Small intestine (tissue), 7 donors: ENCODE measurements at regions not wholly inside any gene's neighbourhood (a gene's known extent, or its start where the extent isn't known, plus 50 kb on each side); places are given as distances from the start of the nearest gene placed in this dataset.

Experiments used
- DNase-seq, 2 donors: peaks; one replicate each; pipeline versions ENCODE4 v3.0.0 to v3.0.0-alpha.2; 2013
- FAIRE-seq: peaks from 2 replicates; lab custom pipeline; 2012; peaks lifted over from hg19 to GRCh38; lab: Jason Lieb, UNC
- H3K27ac ChIP-seq, 3 donors: one replicate each; pipeline ENCODE4 v1.5.1; 2013; ENCODE audit warnings: low read length in 2 of 3, mild to moderate bottlenecking in 2 of 3, control low read depth in 1 of 3, inconsistent platforms in 1 of 3, low read depth in 1 of 3, moderate library complexity in 1 of 3
- H3K27me3 ChIP-seq, 3 donors: one replicate each; pipeline ENCODE4 v1.6.1; 2013; ENCODE audit warnings: low read length in 3 of 3, inconsistent platforms in 1 of 3; ENCODE audit not compliant: control insufficient read depth in 3 of 3, insufficient read depth in 3 of 3
- H3K36me3 ChIP-seq, 3 donors: one replicate each; pipeline ENCODE4 v1.6.1; 2013; ENCODE audit warnings: low read length in 3 of 3, inconsistent platforms in 1 of 3, low read depth in 1 of 3, mild to moderate bottlenecking in 1 of 3, moderate library complexity in 1 of 3; ENCODE audit not compliant: control insufficient read depth in 3 of 3, insufficient read depth in 2 of 3
- H3K4me1 ChIP-seq, 3 donors: one replicate each; pipeline ENCODE4 v1.6.1; 2013; ENCODE audit warnings: low read length in 2 of 3, inconsistent platforms in 1 of 3, low read depth in 1 of 3, mild to moderate bottlenecking in 1 of 3, moderate library complexity in 1 of 3; ENCODE audit not compliant: control insufficient read depth in 3 of 3, insufficient read depth in 2 of 3
- H3K4me3 ChIP-seq, 3 donors: one replicate each; pipeline ENCODE4 v1.5.1; 2013; ENCODE audit warnings: low read length in 3 of 3, control low read depth in 1 of 3, inconsistent platforms in 1 of 3, low read depth in 1 of 3, mild to moderate bottlenecking in 1 of 3, moderate library complexity in 1 of 3
- H3K9me3 ChIP-seq, 2 donors: one replicate each; pipeline ENCODE4 v1.6.1; 2013; ENCODE audit warnings: low read depth in 1 of 2, low read length in 1 of 2; ENCODE audit not compliant: control insufficient read depth in 2 of 2, insufficient read depth in 1 of 2
- WGBS, 3 donors: extraction: QIAGEN DNeasy Blood & Tissue Kit; methylation state at CpG; one replicate each; pipeline ENCODE4 v1.1.7; 2013; 5-methylcytosine and 5-hydroxymethylcytosine counted together
- donor health status: healthy with polysubstance abuse.
- donor health status: control.
- donor health status: control.
- donor health status: Bipolar disorder and iron deficiency.
- donor health status: healthy.

- 93 to 94% (median 93%) methylated on average over 1 of the region's 1 CpG for WGBS, 3 donors
- no peaks in the 10 kb centered on the region for H3K36me3 ChIP-seq
- H3K27ac ChIP-seq: no peak overlapping the region
- DNase-seq: no peak
- no peak overlapping the region for H3K4me3 ChIP-seq
- no peaks in the 10 kb centered on the region for H3K9me3 ChIP-seq
- FAIRE-seq: no peak
- no peaks in the 10 kb centered on the region for H3K4me1 ChIP-seq
- H3K27me3 ChIP-seq: no peaks in the 10 kb centered on the region
Observed at GRCh38 chr16:66083171-66083570, 283.3 kb upstream of the CDH5 start.

GRCh38 chr16:66082424-66082823, 284.1 kb upstream of the CDH5 start:
- H3K9me3 ChIP-seq: no peaks in the 10 kb centered on the region
- H3K4me3 ChIP-seq: no peak overlapping the region
- FAIRE-seq (no peak), DNase-seq (no peak)
- H3K4me1 ChIP-seq: no peaks in the 10 kb centered on the region
- WGBS, 3 donors: 45 to 76% (median 51%) methylated on average over 2 of the region's 2 CpGs
- no peaks in the 10 kb centered on the region for H3K27me3 ChIP-seq
- no peaks in the 10 kb centered on the region for H3K36me3 ChIP-seq
- no peak overlapping the region for H3K27ac ChIP-seq

- WGBS, 3 donors: 44 to 65% (median 46%) methylated on average over 5 of the region's 5 CpGs
- Histone ChIP-seq H3K4me1 (no peaks in the 10 kb centered on the region), H3K4me3 (no peak overlapping the region), H3K9me3 (no peaks in the 10 kb centered on the region), H3K36me3 (no peaks in the 10 kb centered on the region), H3K27me3 (no peaks in the 10 kb centered on the region), H3K27ac (no peak overlapping the region)
- FAIRE-seq (no peak), DNase-seq (no peak)
Observed at GRCh38 chr16:66081775-66082366, 284.6 kb upstream of the CDH5 start.

- 63 to 69% (median 69%) methylated on average over 5 of the region's 5 CpGs for WGBS, 3 donors
- Histone ChIP-seq H3K27me3 (no peaks in the 10 kb centered on the region), H3K9me3 (no peaks in the 10 kb centered on the region), H3K36me3 (no peaks in the 10 kb centered on the region), H3K4me1 (no peaks in the 10 kb centered on the region), H3K27ac (no peak overlapping the region), H3K4me3 (no peak overlapping the region)
- FAIRE-seq (no peak), DNase-seq (no peak)
Observed at GRCh38 chr16:66079671-66080334, 286.7 kb upstream of the CDH5 start.

- 65 to 68% (median 67%) methylated on average over 6 of the region's 6 CpGs for WGBS, 3 donors
- H3K4me3 ChIP-seq: no peak overlapping the region
- no peak for FAIRE-seq
Observed at GRCh38 chr16:66070140-66070917, 296.2 kb upstream of the CDH5 start.

GRCh38 chr16:66069587-66069986, 296.9 kb upstream of the CDH5 start:
- FAIRE-seq: no peak
- Histone ChIP-seq H3K36me3 (no peaks in the 10 kb centered on the region), H3K4me1 (no peaks in the 10 kb centered on the region), H3K27ac (no peak overlapping the region), H3K9me3 (peaks cover 0 to 3% of the 10 kb centered on the region in 2 donors), H3K27me3 (no peaks in the 10 kb centered on the region), H3K4me3 (no peak overlapping the region)
- no peak for DNase-seq
- WGBS, 3 donors: 69 to 83% (median 81%) methylated on average over 3 of the region's 3 CpGs

More at GRCh38 chr16:66070140-66070917, 296.2 kb upstream of the CDH5 start:
- Histone ChIP-seq H3K4me1 (no peaks in the 10 kb centered on the region), H3K36me3 (no peaks in the 10 kb centered on the region), H3K9me3 (peaks cover 0 to 3% of the 10 kb centered on the region in 2 donors), H3K27ac (no peak overlapping the region), H3K27me3 (no peaks in the 10 kb centered on the region)
- DNase-seq: peak in 1 of 2 donors; percentile 26

- Histone ChIP-seq H3K27me3 (no peaks in the 10 kb centered on the region), H3K27ac (no peak overlapping the region), H3K4me1 (no peaks in the 10 kb centered on the region), H3K4me3 (no peak overlapping the region), H3K9me3 (no peaks in the 10 kb centered on the region), H3K36me3 (no peaks in the 10 kb centered on the region)
- DNase-seq: no peak
- no peak for FAIRE-seq
- WGBS, 3 donors: 69 to 87% (median 74%) methylated on average over 2 of the region's 2 CpGs
Observed at GRCh38 chr16:66066404-66066803, 300.1 kb upstream of the CDH5 start.

- H3K36me3 ChIP-seq: no peaks in the 10 kb centered on the region
- H3K4me1 ChIP-seq: no peaks in the 10 kb centered on the region
- no peak overlapping the region for H3K4me3 ChIP-seq
- DNase-seq (no peak), FAIRE-seq (no peak)
- H3K9me3 ChIP-seq: no peaks in the 10 kb centered on the region
- H3K27me3 ChIP-seq: no peaks in the 10 kb centered on the region
- 61 to 77% (median 65%) methylated on average over 4 of the region's 4 CpGs for WGBS, 3 donors
- H3K27ac ChIP-seq: no peak overlapping the region
Observed at GRCh38 chr16:66065925-66066324, 300.6 kb upstream of the CDH5 start.
